GF-D8 (cell line): ENCODE measurements at regions not wholly inside any gene's neighbourhood (a gene's known extent, or its start where the extent isn't known, plus 50 kb on each side); places are given as distances from the start of the nearest gene placed in this dataset.
"Not testable (repeated sequence)": the region's sequence is repeated elsewhere in the genome, so short reads cannot be mapped to it uniquely, and the experiment has no call there.

Source experiments
- DNase-seq: peaks from one replicate; lab custom pipeline; 2025; lab: John Stamatoyannopoulos, UW

- no peak for DNase-seq
Measured at GRCh38 chr12:124130691-124131591, 157.9 kb downstream of the ZNF664 start.

DNA sequence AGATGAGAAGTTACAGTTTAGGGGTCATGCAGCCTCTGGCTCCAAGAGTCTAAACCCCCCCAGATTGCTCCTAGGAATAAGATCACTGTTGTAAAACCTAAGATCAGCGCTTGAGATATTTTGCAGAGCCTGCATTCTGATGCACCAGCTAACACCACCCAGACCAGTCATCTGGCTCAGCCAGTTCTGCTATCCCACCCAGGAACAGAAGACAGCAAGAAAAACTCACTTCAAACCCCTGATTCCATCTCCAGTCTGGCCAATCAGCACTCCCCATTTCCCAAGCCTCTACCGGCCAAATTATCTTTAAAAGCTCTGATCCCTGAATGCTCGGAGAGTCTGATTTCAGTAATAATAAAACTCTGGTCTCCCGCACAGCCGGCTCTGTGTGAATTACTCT is 158.6 kb downstream of the ZNF664 start:
- no peak for DNase-seq

DNA sequence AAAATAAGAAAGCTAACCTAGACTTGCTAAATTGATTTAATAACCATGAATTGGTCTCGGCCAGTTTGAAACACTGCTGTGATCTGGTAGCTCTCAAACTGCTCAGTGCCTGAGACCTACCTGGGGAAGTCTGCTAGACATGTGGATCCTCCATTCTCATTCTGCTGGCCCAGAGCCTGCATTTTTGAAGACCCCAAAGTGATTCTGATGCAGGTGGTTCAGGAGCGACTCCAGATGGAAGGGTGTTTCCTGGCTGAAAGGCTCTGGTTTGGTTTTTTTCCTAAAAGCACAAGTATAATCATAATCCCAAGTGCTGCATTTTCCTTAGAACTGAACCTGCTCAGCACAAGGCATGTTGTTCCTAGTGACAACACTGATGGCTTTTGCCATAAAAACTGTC is 159.5 kb downstream of the ZNF664 start:
- DNase-seq, result no peak

DNA sequence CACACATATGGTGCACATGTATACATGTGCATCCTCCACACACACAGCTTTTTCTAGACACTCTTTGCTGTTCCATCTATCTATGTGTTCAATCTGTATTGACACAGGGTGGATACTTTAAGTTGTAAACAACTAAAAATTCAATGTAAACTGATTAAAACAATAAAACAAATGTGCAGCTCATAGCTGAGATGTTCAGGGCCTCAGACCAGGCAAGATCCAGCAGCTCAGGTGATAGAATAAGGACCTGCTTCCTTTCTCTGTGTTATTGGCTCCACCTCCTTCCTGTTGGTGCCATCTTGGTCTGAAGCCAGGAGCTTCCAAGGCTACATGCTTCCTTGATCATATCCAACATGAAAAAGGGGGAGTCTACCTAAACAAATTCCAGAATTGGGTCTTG is 158.1 kb upstream of the RFLNA start:
- DNase-seq, result no peak

- DNase-seq, result no peak
Measured at GRCh38 chr12:124140944-124141486, 153.9 kb upstream of the RFLNA start.

DNA sequence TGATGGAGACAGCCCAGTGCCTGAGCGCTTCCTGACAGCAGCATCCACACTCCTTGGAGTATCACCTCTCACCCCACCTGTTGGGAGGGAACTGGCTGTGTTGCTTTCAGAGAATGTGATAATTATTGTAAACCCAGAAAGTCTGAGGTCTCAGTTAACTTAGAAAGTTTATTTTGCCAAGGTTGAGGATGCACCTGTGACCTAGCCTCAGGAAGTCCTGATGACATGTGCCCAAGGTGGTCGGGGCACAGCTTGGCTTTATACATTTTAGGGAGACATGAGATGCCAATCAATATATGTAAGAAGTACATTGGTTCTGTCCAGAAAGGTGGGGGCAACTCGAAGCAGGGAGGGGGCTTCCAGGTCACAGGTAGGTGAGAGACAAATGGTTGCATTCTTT is 153.3 kb upstream of the RFLNA start:
- not testable (repeated sequence) for DNase-seq

DNA sequence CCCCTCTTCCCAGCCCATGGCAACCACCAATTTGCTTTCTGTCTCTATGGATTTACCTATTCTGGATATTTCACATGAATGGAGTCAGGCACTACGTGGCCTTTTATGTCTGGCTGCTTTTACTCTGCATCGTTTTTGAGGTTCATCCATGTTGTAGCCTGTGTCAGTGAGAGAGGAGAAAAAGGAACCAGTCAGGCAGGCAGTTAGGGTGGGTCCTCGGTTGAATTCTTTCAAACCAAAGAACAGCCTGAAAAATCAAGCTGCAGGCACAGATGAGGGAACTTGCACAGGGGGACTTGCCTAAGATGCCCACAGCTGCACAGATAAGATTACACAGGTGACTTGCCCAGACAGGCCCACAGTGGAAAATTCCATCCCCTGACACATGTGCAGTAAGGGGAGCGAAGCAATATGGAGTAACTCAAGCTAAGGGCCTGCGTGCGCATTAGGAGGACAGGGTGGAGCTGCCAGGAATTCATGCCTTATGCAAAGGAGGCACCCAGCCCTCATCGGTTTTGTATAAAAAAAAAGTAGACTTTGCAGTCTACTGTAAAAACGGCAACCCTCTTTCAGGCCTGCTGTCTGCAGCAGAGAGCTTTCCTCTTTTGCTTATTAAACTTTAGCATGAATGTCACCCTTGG is 152.4 kb upstream of the RFLNA start:
- DNase-seq, result no peak

- no peak for DNase-seq
Measured at GRCh38 chr12:124143726-124144125, 151.2 kb upstream of the RFLNA start.

GRCh38 chr12:124144531-124145194 is 150.2 kb upstream of the RFLNA start:
- no peak for DNase-seq

GRCh38 chr12:124147027-124147426 is 147.9 kb upstream of the RFLNA start:
- no peak for DNase-seq

GRCh38 chr12:124147575-124147974 is 147.3 kb upstream of the RFLNA start:
- DNase-seq, result no peak

GRCh38 chr12:124148481-124149273 is 146.2 kb upstream of the RFLNA start:
- no peak for DNase-seq

DNA sequence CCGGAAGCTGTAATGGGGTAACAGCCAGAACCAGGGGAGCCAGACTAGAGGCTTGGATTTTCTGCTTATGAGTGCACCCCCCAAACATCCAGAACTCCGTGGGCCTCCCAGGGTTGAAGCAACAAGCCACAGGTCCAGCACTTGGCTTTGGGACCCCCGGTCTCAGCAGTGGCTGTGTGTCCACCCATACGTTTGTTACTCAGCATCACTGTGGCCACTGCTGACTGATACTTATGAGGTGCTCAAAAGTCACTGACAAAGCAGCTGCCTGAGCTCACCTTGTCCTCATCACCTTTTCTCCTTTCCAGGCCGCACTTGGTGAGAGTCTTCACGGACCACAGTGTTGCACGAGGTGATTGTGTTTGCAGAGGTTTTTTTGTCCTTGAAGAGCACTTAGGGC is 145.6 kb upstream of the RFLNA start:
- DNase-seq, result no peak

GRCh38 chr12:124150168-124150567 is 144.7 kb upstream of the RFLNA start:
- no peak for DNase-seq

- DNase-seq, result no peak
Measured at GRCh38 chr12:124151583-124151982, 143.3 kb upstream of the RFLNA start.

- DNase-seq, result no peak
Measured at GRCh38 chr12:124152731-124153130, 142.2 kb upstream of the RFLNA start.

DNA sequence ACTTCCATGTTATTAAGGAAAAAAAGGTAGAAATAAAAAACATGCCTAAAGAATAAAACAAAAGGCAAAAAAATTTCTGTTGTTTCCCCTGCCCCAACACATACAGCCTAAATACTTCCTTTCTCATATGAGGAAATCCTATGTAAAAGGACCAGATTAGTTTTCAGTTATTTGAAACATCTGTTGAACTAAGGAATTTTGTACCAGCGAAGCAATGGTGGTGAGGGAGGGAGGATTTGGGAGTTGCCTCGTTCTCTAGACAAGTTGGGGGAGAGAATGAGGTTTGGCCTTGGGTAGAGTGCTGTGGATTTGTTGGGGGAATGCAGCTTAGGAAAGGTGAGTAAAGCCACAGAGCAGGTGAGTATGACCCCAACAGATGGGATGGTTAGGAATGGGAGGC is 141.5 kb upstream of the RFLNA start:
- DNase-seq, result no peak

- no peak for DNase-seq
Measured at GRCh38 chr12:124157406-124157805, 137.5 kb upstream of the RFLNA start.

DNA sequence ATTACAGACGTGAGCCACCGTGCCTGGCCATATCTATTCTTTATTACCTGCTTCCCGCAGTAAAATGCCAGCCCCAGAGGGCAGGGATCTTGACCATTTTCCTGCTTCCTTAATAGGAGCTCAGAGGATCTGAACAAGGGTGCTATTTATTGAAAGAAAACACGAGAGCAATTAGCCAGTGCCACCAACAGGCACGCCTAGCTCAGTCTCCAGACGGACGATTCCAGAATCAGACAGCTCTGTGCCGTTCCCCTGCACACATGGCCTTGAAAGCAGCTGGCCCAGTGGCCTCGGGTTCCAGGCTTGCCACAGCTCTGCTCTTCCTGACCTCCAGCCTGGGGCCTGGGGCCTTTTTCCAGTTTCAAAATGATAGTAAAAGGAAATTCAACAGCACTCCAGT is 135.2 kb upstream of the RFLNA start:
- no peak for DNase-seq

DNA sequence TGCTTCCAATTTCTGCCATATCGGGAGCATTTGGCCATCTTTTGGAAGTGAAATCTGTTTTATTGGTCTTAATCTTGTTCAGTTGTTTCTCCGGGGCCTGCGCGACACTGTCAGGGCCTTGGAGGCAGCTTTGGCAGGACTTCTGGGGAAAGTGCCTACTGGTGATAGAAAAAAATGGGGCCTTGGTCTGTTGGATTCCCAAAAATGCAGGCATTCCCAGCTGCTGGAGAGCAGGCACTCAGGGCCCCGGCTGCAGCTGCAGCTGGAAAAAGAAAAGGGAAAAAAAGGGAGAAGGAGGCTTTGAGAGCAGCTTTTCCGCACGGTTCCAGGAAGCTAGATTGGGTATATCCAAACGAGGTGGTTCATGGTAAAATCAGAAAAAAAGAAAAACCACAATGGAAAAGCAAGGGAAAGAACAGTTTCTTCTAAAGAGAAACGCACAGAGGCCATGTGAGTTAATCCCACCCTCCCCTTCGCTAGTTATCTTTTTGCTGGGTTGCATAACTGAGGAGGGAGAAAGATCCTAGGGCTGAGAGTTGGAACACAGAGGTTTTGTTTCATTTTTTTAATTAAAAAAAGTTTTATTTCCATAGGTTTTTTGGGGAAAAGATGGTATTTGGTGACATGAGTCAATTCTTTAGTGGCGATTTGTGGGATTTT is 134.7 kb upstream of the RFLNA start:
- DNase-seq, result no peak

- not testable (repeated sequence) for DNase-seq
Measured at GRCh38 chr12:124161402-124161801, 133.5 kb upstream of the RFLNA start.
